Aorta (tissue), 5 donors: ENCODE measurements at regions not wholly inside any gene's neighbourhood (a gene's known extent, or its start where the extent isn't known, plus 50 kb on each side); places are given as distances from the start of the nearest gene placed in this dataset.
"Not testable (repeated sequence)": the region's sequence is repeated elsewhere in the genome, so short reads cannot be mapped to it uniquely, and the experiment has no call there.

Experiments used
- ATAC-seq: fragments of 200-7000 bp; cut with Tn5 transposase; one replicate; pipeline ENCODE4 v1.9.1; 2022; ENCODE audit warnings: moderate library complexity; ENCODE audit not compliant: low FRiP score
- DNase-seq, 2 donors: peaks; one replicate each; pipeline ENCODE4 v3.0.0-alpha.2; 2020
- H3K27ac ChIP-seq, 2 donors: one replicate each; pipeline ENCODE4 v1.5.1; 2013; ENCODE audit warnings: low read length in 2 of 2, mild to moderate bottlenecking in 2 of 2, moderate library complexity in 2 of 2, control low read depth in 1 of 2, inconsistent platforms in 1 of 2, low read depth in 1 of 2
- H3K27me3 ChIP-seq, 2 donors: one replicate each; pipeline ENCODE4 v1.6.1; 2013; ENCODE audit warnings: control low read depth in 1 of 2, low read length in 1 of 2, mild to moderate bottlenecking in 1 of 2, moderate library complexity in 1 of 2; ENCODE audit not compliant: insufficient read depth in 2 of 2, control insufficient read depth in 1 of 2
- H3K36me3 ChIP-seq, 2 donors: one replicate each; pipeline ENCODE4 v1.6.1; 2013; ENCODE audit warnings: control low read depth in 1 of 2, low read length in 1 of 2, mild to moderate bottlenecking in 1 of 2; ENCODE audit not compliant: insufficient read depth in 2 of 2, control insufficient read depth in 1 of 2
- H3K4me1 ChIP-seq, 2 donors: one replicate each; pipeline ENCODE4 v1.6.1; 2013; ENCODE audit warnings: low read length in 2 of 2, control low read depth in 1 of 2, mild to moderate bottlenecking in 1 of 2, moderate library complexity in 1 of 2; ENCODE audit not compliant: insufficient read depth in 2 of 2, control insufficient read depth in 1 of 2
- H3K4me3 ChIP-seq, 2 donors: one replicate each; pipeline ENCODE4 v1.5.1; 2013; ENCODE audit warnings: low read length in 2 of 2, control low read depth in 1 of 2, mild to moderate bottlenecking in 1 of 2
- H3K9me3 ChIP-seq: one replicate; pipeline ENCODE4 v1.6.1; 2013; ENCODE audit warnings: mild to moderate bottlenecking, low read length; ENCODE audit not compliant: control insufficient read depth
- WGBS, 2 donors: extraction: QIAGEN DNeasy Blood & Tissue Kit; methylation state at CpG; one replicate each; pipeline ENCODE4 v1.1.7; 2013; 5-methylcytosine and 5-hydroxymethylcytosine counted together
- intact Hi-C, 2 donors: fragments of 100-400 bp; cut with DNase I; formaldehyde crosslinking; loops; one replicate each; pipeline versions ENCODE4 v1.14.2 to v1.15.0; 2022
- microRNA-seq, 2 donors: library from miRNA; unstranded; fragments of <30 nt; microRNA quantifications; one replicate each; pipeline ENCODE4 v1.2.0, GENCODE V29; 2020
- donor health status: healthy with polysubstance abuse.
- donor health status: Bipolar disorder and iron deficiency.
- donor health status: DM: no; HTN: no; CAD: no.
- donor health status: DM: no; HTN: no; CAD: no.
- donor health status: DM: yes; HTN: yes; CAD: no.

DNA sequence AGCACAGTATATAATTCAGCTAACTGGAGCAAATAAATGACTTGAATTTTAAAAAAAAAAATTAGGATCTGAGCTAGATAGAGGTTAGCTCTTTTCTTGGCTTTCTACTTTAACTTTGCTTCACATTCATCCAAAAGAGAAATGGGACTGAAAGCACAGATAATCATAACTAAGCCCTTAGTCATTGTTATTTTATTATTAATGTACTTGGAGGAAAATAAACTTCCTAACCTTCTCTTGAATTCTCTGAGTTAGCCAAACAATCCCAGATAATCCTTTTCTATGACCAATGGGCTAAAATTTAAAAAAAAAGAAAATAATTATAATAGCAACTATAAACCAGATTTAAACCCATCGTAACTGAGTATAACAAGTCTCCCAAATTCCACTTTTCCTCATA is 57.6 kb upstream of the RASA1 start:
- no peaks in the 10 kb centered on the region for H3K27me3 ChIP-seq
- H3K4me3 ChIP-seq: no peak overlapping the region
- H3K4me1 ChIP-seq: no peaks in the 10 kb centered on the region
- no peak overlapping the region for H3K27ac ChIP-seq
- H3K36me3 ChIP-seq: no peaks in the 10 kb centered on the region
- WGBS, 2 donors: 54 to 63% methylated on average over 1 of the region's 1 CpG
- intact Hi-C loops: no loop called here
- ATAC-seq (no peak), DNase-seq (no peak)
- H3K9me3 ChIP-seq: no peaks in the 10 kb centered on the region

DNA sequence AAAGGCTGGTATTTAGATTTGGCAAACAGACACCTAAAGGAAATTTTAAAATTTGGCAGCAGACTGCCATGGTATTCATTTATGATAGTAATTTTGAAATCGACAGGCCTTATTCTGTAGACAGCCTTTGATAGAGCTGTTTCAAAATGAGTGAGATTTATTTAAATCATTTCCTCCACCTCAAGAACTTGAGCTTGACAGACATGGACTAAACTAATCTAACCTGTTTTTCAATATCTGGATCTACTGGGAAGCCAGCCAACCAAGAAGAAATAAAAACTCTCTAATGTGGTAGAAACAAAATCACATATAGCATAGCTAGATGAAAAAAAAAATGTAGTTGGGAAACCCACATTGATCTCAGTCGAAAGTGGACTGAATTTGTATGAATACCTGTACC is 56.9 kb upstream of the RASA1 start:
- no peak overlapping the region for H3K4me3 ChIP-seq

GRCh38 chr5:87211676-87212075 is 56.0 kb upstream of the RASA1 start:
- no peaks in the 10 kb centered on the region for H3K36me3 ChIP-seq
- H3K4me3 ChIP-seq: no peak overlapping the region
- DNase-seq (no peak), ATAC-seq (no peak)
- H3K27me3 ChIP-seq: no peaks in the 10 kb centered on the region
- H3K9me3 ChIP-seq: no peaks in the 10 kb centered on the region
- no peaks in the 10 kb centered on the region for H3K4me1 ChIP-seq
- H3K27ac ChIP-seq: no peak overlapping the region
- WGBS, 2 donors: 66 to 68% methylated on average over 1 of the region's 1 CpG
- intact Hi-C loops: no loop called here

More for the DNA sequence above, 56.9 kb upstream of the RASA1 start:
- no peak overlapping the region for H3K27ac ChIP-seq
- no peaks in the 10 kb centered on the region for H3K36me3 ChIP-seq
- ATAC-seq (no peak), DNase-seq (no peak)
- H3K9me3 ChIP-seq: no peaks in the 10 kb centered on the region
- 63 to 68% methylated on average over 2 of the region's 2 CpGs for WGBS, 2 donors
- no peaks in the 10 kb centered on the region for H3K4me1 ChIP-seq
- no peaks in the 10 kb centered on the region for H3K27me3 ChIP-seq
- intact Hi-C loops: no loop called here

- H3K9me3 ChIP-seq, intact Hi-C loops: not testable (repeated sequence)
Measured at GRCh38 chr5:87212183-87212582, 55.5 kb upstream of the RASA1 start.

DNA sequence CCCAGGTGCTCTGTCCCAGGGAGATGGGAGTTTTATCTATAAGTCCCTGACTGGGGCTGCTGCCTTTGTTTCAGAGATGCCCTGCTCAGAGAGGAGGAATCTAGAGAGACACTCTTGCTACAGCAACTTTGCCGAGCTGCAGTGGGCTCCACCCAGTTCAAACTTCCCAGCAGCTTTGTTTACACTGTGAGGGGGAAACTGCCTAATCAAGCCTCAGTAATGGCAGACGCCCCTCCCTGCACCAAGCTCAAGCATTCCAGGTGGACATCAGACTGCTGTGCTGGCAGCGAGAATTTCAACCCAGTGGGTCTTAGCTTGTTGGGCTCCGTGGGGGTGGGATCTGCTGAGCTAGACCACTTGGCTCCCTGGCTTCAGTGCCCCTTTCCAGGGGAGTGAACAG is 50.2 kb upstream of the RASA1 start:
- intact Hi-C loops, H3K36me3 ChIP-seq, ATAC-seq, H3K4me1 ChIP-seq, H3K4me3 ChIP-seq, H3K27ac ChIP-seq, H3K27me3 ChIP-seq, H3K9me3 ChIP-seq: not testable (repeated sequence)
- 56 to 59% methylated on average over 4 of the region's 4 CpGs for WGBS, 2 donors
- peak in 1 of 2 donors; percentile 27 for DNase-seq

More at GRCh38 chr5:87212183-87212582, 55.5 kb upstream of the RASA1 start:
- ATAC-seq, H3K4me1 ChIP-seq, H3K27me3 ChIP-seq, H3K36me3 ChIP-seq, H3K27ac ChIP-seq, DNase-seq, H3K4me3 ChIP-seq: not testable (repeated sequence)
- 37 to 84% methylated on average over 2 of the region's 2 CpGs for WGBS, 2 donors

Small RNA genes in the stretch of these regions (microRNA-seq; reads per million reads assigned to microRNA genes)
- gene MIR4280: 0 reads per million in 2 donors
